Endothelial cell of umbilical vein (primary cell): ENCODE measurements at regions not wholly inside any gene's neighbourhood (a gene's known extent, or its start where the extent isn't known, plus 50 kb on each side); places are given as distances from the start of the nearest gene placed in this dataset.

ENCODE experiments used
- BruUV-seq: library from RNA; stranded (reverse); fragments of 400-500 nt; replicated peaks from 2 replicates; lab custom pipeline; 2021; lab: Mats Ljungman, UMichigan
- CTCF ChIA-PET: fragments of 300-600, 350-600 bp; sonication (Branson Sonifier 250); formaldehyde crosslinking; loops from one replicate; lab custom pipeline; 2021; ENCODE audit warnings: antibody characterized with exemption, inconsistent platforms; lab: Charles Lee
- POLR2A ChIA-PET: fragments of 300-600, 350-600 bp; sonication (Branson Sonifier 250); formaldehyde crosslinking; loops from one replicate; lab custom pipeline; 2021; ENCODE audit warnings: antibody characterized with exemption, inconsistent platforms; lab: Charles Lee
- DNase-seq: peaks from one replicate; pipeline ENCODE4 v3.0.0-alpha.2; 2011; ENCODE audit warnings: low read depth, low spot score
- FAIRE-seq: peaks from 2 replicates; lab custom pipeline; 2011; peaks lifted over from hg19 to GRCh38; lab: Jason Lieb, UNC
- H2AFZ ChIP-seq: 2 replicates; pipeline ENCODE4 v1.6.0; 2012; ENCODE audit warnings: low read depth, low read length, control low read depth, inconsistent platforms
- H3K27ac ChIP-seq: 2 replicates; pipeline ENCODE4 v1.5.1; 2011; ENCODE audit warnings: low read depth, mild to moderate bottlenecking, control low read depth, low read length, moderate library complexity; ENCODE audit not compliant: insufficient read depth
- H3K27me3 ChIP-seq, 2 experiments: 2 replicates each; pipeline versions ENCODE4 v1.6.0 to v1.6.1; 2011; ENCODE audit warnings: low read length in 2 of 2, mixed read lengths in 1 of 2; ENCODE audit not compliant: control insufficient read depth in 2 of 2, insufficient read depth in 2 of 2
- H3K36me3 ChIP-seq, 2 experiments: 2 replicates in 1 of 2; 3 replicates in 1 of 2; pipeline ENCODE4 v1.5.1; 2011; ENCODE audit warnings: low read length in 2 of 2, mild to moderate bottlenecking in 1 of 2, moderate library complexity in 1 of 2; ENCODE audit not compliant: control insufficient read depth in 2 of 2, insufficient read depth in 2 of 2; ENCODE audit errors: extremely low read depth in 1 of 2
- H3K4me1 ChIP-seq: 3 replicates; pipeline ENCODE4 v1.5.1; 2011; ENCODE audit warnings: mild to moderate bottlenecking, low read length; ENCODE audit not compliant: control insufficient read depth, insufficient read depth; ENCODE audit errors: extremely low read depth
- H3K4me2 ChIP-seq: 2 replicates; pipeline ENCODE4 v1.6.1; 2011; ENCODE audit warnings: low read length, control low read depth, mixed read lengths; ENCODE audit not compliant: insufficient read depth
- H3K4me3 ChIP-seq, 3 experiments: fragments of 200-600 bp in 1 of 3; sonication (generic), shearing (Covaris generic) in 1 of 3; replicated peaks in 1 of 3; 2 replicates each; pipeline ENCODE4 v1.5.1; 2011 to 2016; ENCODE audit warnings: control low read depth in 3 of 3, low read length in 3 of 3, mild to moderate bottlenecking in 2 of 3, inconsistent platforms in 1 of 3, low read depth in 1 of 3, moderate library complexity in 1 of 3; ENCODE audit not compliant: insufficient read depth in 1 of 3
- H3K79me2 ChIP-seq: 2 replicates; pipeline ENCODE4 v1.6.0; 2012; ENCODE audit warnings: low read length, inconsistent platforms; ENCODE audit not compliant: control insufficient read depth, insufficient read depth
- H3K9ac ChIP-seq: replicated peaks from 2 replicates; pipeline ENCODE3; 2011; ENCODE audit warnings: low read length, control low read depth; ENCODE audit not compliant: insufficient read depth; ENCODE audit errors: extremely low read depth
- H3K9me1 ChIP-seq: replicated peaks from 3 replicates; pipeline ENCODE4 v1.6.0; 2011; ENCODE audit warnings: mild to moderate bottlenecking, low read length; ENCODE audit not compliant: control insufficient read depth, insufficient read depth; ENCODE audit errors: extremely low read depth
- H3K9me3 ChIP-seq: replicated peaks from 2 replicates; pipeline ENCODE4 v1.5.1; 2012; ENCODE audit warnings: low read length, inconsistent platforms; ENCODE audit not compliant: control insufficient read depth, insufficient read depth
- H4K20me1 ChIP-seq: replicated peaks from 2 replicates; pipeline ENCODE3; 2011; ENCODE audit warnings: mild to moderate bottlenecking, low read length; ENCODE audit not compliant: control insufficient read depth, insufficient read depth; ENCODE audit errors: extremely low read depth
- EZH2 ChIP-seq: IDR thresholded peaks from 2 replicates; pipeline ENCODE4 v1.6.1; 2012; ENCODE audit warnings: borderline replicate concordance, low read depth, mild to moderate bottlenecking, moderate library complexity, low read length, inconsistent platforms; ENCODE audit not compliant: severe bottlenecking
- FOS ChIP-seq: IDR thresholded peaks from 2 replicates; pipeline ENCODE4 v1.6.1; 2011; ENCODE audit warnings: mild to moderate bottlenecking, low read length, moderate library complexity, borderline replicate concordance; ENCODE audit not compliant: insufficient read depth
- GATA2 ChIP-seq: IDR thresholded peaks from 2 replicates; pipeline ENCODE4 v1.7.0; 2011; ENCODE audit warnings: low read depth, mild to moderate bottlenecking, moderate library complexity, mixed read lengths, low read length; ENCODE audit not compliant: insufficient read length, insufficient read depth
- JUN ChIP-seq: IDR thresholded peaks from 2 replicates; pipeline ENCODE4 v1.6.1; 2011; ENCODE audit warnings: borderline replicate concordance, low read depth; ENCODE audit not compliant: insufficient read length, insufficient read depth
- MYC ChIP-seq: IDR thresholded peaks from one replicate; pipeline ENCODE4 v1.6.1; 2011; ENCODE audit warnings: mild to moderate bottlenecking, low read depth, low read length
- POLR2A ChIP-seq: IDR thresholded peaks from 2 replicates; pipeline ENCODE4 v1.6.1; 2012; ENCODE audit warnings: low read depth, mild to moderate bottlenecking, control low read depth, low read length
- POLR2AphosphoS5 ChIP-seq: IDR thresholded peaks from 2 replicates; pipeline ENCODE4 v1.6.1; 2012; ENCODE audit warnings: low read depth, mild to moderate bottlenecking, control low read depth, low read length, moderate library complexity; ENCODE audit not compliant: insufficient read depth
- dilution Hi-C: fragments of 300-500 bp; cut with MboI; formaldehyde crosslinking; loops from one replicate; pipeline ENCODE4 v1.15.0; 2019; ENCODE audit warnings: low sequenced_read_pairs; ENCODE audit not compliant: extremely low pct_ligation_motif_present
- intact Hi-C: fragments of 100-400 bp; cut with micrococcal nuclease; formaldehyde crosslinking; loops from one replicate; pipeline ENCODE4 v1.10.0; 2022
- TF ChIP-seq, protein P1 (sequence below): IDR thresholded peaks from 2 replicates; pipeline ENCODE4 v1.6.1; 2011; ENCODE audit not compliant: insufficient read depth, insufficient read length
- TF ChIP-seq, protein P2 (sequence below), 2 donors: IDR thresholded peaks; 1 replicate in 1 of 2; 2 replicates in 1 of 2; pipeline ENCODE4 v1.5.1; 2011; ENCODE audit warnings: low read length in 2 of 2, mild to moderate bottlenecking in 2 of 2, moderate library complexity in 2 of 2, control low read depth in 1 of 2, inconsistent platforms in 1 of 2, low read depth in 1 of 2; ENCODE audit not compliant: insufficient read depth in 1 of 2; ENCODE audit errors: extremely low read depth in 1 of 2

DNA sequence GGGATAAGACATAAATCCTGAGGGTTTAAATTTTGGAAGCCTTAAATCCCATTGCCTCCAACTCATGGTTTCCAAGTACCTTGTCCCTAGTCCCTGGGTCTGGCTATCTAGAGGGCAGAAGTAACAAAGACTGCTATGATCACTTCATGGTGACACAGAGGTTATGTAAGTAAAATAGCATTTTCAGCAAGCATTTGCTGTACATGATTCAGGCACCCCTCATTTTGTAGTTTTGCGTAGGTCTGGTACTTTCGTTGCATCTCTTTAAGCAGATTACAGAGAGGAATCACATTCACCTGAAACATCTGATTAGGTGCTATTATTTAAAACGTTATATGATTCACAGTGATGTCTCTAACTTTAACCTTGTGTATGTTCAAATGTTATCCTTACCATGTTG is 480.1 kb downstream of the XIRP2 start:
- Histone ChIP-seq H3K9me3 (no peaks in the 10 kb centered on the region), H3K36me3 (no peaks in the 10 kb centered on the region), H3K27ac (no peak overlapping the region), H3K4me2 (no peak overlapping the region), H2AFZ (no peak overlapping the region), H3K9me1 (no peaks in the 10 kb centered on the region), H3K4me1 (no peaks in the 10 kb centered on the region), H3K4me3 (no peak overlapping the region), H4K20me1 (no peaks in the 10 kb centered on the region), H3K9ac (no peak overlapping the region), H3K79me2 (no peaks in the 10 kb centered on the region), H3K27me3 (no peaks in the 10 kb centered on the region)
- POLR2A ChIA-PET: no interaction called here
- no TSS peak for BruUV-seq
- dilution Hi-C loops (no loop called here), intact Hi-C loops (no loop called here)
- no peak for FAIRE-seq
- no peak for DNase-seq
- CTCF ChIA-PET: no interaction called here
- TF ChIP-seq EZH2: no peak
- no peak for TF ChIP-seq JUN

DNA sequence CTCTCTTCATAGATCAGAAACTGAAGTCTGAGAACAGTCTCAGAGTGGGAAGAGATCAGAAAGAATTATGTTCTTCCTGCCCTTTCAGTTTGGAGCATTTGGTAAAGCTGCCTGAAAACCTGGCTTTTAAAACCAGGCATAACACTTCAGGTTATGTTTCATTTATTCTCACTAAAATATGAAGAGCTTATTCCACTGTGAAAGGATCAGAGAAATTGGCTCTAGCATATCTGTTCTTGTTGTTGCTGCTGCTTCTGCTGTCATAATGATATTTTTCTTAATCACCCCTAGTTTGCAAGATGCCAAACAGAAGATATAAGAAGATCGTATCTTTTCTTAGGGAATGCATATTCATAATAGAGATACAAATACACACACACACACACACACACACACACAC is 476.9 kb downstream of the XIRP2 start:
- no TSS peak for BruUV-seq
- Histone ChIP-seq H3K27me3 (no peaks in the 10 kb centered on the region), H3K36me3 (no peaks in the 10 kb centered on the region), H3K79me2 (no peaks in the 10 kb centered on the region), H3K4me3 (no peak overlapping the region), H3K4me1 (no peaks in the 10 kb centered on the region), H3K27ac (no peak overlapping the region), H3K9ac (no peak overlapping the region), H3K9me1 (no peaks in the 10 kb centered on the region), H3K4me2 (no peak overlapping the region), H2AFZ (no peak overlapping the region), H3K9me3 (no peaks in the 10 kb centered on the region), H4K20me1 (no peaks in the 10 kb centered on the region)
- dilution Hi-C loops: no loop called here
- DNase-seq (no peak), FAIRE-seq (no peak)
- POLR2A ChIA-PET: no interaction called here
- intact Hi-C loops: no loop called here
- CTCF ChIA-PET: no interaction called here
- TF ChIP-seq GATA2 (no peak), JUN (no peak), POLR2A (no peak), EZH2 (no peak), POLR2AphosphoS5 (no peak), FOS (no peak), MYC (no peak)
- TF ChIP-seq, protein P1, sequence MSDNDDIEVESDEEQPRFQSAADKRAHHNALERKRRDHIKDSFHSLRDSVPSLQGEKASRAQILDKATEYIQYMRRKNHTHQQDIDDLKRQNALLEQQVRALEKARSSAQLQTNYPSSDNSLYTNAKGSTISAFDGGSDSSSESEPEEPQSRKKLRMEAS: no peak
- TF ChIP-seq, protein P2, sequence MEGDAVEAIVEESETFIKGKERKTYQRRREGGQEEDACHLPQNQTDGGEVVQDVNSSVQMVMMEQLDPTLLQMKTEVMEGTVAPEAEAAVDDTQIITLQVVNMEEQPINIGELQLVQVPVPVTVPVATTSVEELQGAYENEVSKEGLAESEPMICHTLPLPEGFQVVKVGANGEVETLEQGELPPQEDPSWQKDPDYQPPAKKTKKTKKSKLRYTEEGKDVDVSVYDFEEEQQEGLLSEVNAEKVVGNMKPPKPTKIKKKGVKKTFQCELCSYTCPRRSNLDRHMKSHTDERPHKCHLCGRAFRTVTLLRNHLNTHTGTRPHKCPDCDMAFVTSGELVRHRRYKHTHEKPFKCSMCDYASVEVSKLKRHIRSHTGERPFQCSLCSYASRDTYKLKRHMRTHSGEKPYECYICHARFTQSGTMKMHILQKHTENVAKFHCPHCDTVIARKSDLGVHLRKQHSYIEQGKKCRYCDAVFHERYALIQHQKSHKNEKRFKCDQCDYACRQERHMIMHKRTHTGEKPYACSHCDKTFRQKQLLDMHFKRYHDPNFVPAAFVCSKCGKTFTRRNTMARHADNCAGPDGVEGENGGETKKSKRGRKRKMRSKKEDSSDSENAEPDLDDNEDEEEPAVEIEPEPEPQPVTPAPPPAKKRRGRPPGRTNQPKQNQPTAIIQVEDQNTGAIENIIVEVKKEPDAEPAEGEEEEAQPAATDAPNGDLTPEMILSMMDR (IDR thresholded peaks at IDR 0.05; ENCODE audit: extremely low read depth in 1 of 2, insufficient read depth in 1 of 2, low read depth in 1 of 2, low read length in 2 of 2): no peak
